ENCODE measurements at regions not wholly inside any gene's neighbourhood (a gene's known extent, or its start where the extent isn't known, plus 50 kb on each side); places are given as distances from the start of the nearest gene placed in this dataset.

- no peaks in the 10 kb centered on the region for H3K36me3 ChIP-seq (ENCODE audit: control insufficient read depth, insufficient read depth, low read length)
- peaks cover 8% of the 10 kb centered on the region for H3K9me3 Mint-ChIP-seq (ENCODE audit: unreplicated experiment)
- POLR2A ChIA-PET: no interaction called here
These were observed 133.1 kb upstream of the PPP2R2D start for GRCh38 chr10:131767716-131768115.

GRCh38 chr10:131769571-131770410 is 131.0 kb upstream of the PPP2R2D start:
- no peaks in the 10 kb centered on the region for H3K36me3 Mint-ChIP-seq (ENCODE audit: insufficient read depth, unreplicated experiment)
- DNase-seq: no peak
- H3K27me3 Mint-ChIP-seq (ENCODE audit: insufficient read depth, unreplicated experiment): no peaks in the 10 kb centered on the region
- BruUV-seq (replicated peaks): no TSS peak
- Histone ChIP-seq H3K4me1 (no peaks in the 10 kb centered on the region), H3K9me3 (no peaks in the 10 kb centered on the region), H3K4me3 (ENCODE audit: low read depth, low read length) (no peak overlapping the region), H3K27me3 (replicated peaks; ENCODE audit: control insufficient read depth, insufficient read depth, low read length) (no peaks in the 10 kb centered on the region), H3K36me3 (ENCODE audit: control insufficient read depth, insufficient read depth, low read length) (no peaks in the 10 kb centered on the region)
- ChIA-PET POLR2A (no interaction called here), CTCF (no interaction called here)
- H3K9me3 Mint-ChIP-seq (ENCODE audit: unreplicated experiment): no peaks in the 10 kb centered on the region
- no peaks in the 10 kb centered on the region for H3K4me1 Mint-ChIP-seq (ENCODE audit: low read depth, unreplicated experiment)
- H3K27ac Mint-ChIP-seq (ENCODE audit: unreplicated experiment): no peak overlapping the region
- TF ChIP-seq, protein P1, sequence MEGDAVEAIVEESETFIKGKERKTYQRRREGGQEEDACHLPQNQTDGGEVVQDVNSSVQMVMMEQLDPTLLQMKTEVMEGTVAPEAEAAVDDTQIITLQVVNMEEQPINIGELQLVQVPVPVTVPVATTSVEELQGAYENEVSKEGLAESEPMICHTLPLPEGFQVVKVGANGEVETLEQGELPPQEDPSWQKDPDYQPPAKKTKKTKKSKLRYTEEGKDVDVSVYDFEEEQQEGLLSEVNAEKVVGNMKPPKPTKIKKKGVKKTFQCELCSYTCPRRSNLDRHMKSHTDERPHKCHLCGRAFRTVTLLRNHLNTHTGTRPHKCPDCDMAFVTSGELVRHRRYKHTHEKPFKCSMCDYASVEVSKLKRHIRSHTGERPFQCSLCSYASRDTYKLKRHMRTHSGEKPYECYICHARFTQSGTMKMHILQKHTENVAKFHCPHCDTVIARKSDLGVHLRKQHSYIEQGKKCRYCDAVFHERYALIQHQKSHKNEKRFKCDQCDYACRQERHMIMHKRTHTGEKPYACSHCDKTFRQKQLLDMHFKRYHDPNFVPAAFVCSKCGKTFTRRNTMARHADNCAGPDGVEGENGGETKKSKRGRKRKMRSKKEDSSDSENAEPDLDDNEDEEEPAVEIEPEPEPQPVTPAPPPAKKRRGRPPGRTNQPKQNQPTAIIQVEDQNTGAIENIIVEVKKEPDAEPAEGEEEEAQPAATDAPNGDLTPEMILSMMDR (IDR thresholded peaks at IDR 0.05; ENCODE audit: insufficient read depth in 1 of 2, low read depth in 1 of 2, low read length in 1 of 2, severe bottlenecking in 1 of 2, unreplicated experiment in 1 of 2): no peak
- intact Hi-C loops (cut with micrococcal nuclease; ENCODE audit: unreplicated experiment): no loop called here
- no peak overlapping the region for H3K4me3 Mint-ChIP-seq (ENCODE audit: unreplicated experiment)

More at GRCh38 chr10:131767716-131768115, 133.1 kb upstream of the PPP2R2D start:
- H3K27me3 Mint-ChIP-seq (ENCODE audit: insufficient read depth, unreplicated experiment): peaks cover 6% of the 10 kb centered on the region
- no TSS peak for BruUV-seq (replicated peaks)
- Histone ChIP-seq H3K4me3 (ENCODE audit: low read depth, low read length) (no peak overlapping the region), H3K9me3 (no peaks in the 10 kb centered on the region), H3K4me1 (no peaks in the 10 kb centered on the region), H3K27me3 (replicated peaks; ENCODE audit: control insufficient read depth, insufficient read depth, low read length) (no peaks in the 10 kb centered on the region)
- CTCF ChIA-PET: no interaction called here
- no peaks in the 10 kb centered on the region for H3K4me1 Mint-ChIP-seq (ENCODE audit: low read depth, unreplicated experiment)
- no peaks in the 10 kb centered on the region for H3K36me3 Mint-ChIP-seq (ENCODE audit: insufficient read depth, unreplicated experiment)
- TF ChIP-seq, protein P1 (IDR thresholded peaks at IDR 0.05; ENCODE audit: insufficient read depth in 1 of 2, low read depth in 1 of 2, low read length in 1 of 2, severe bottlenecking in 1 of 2, unreplicated experiment in 1 of 2): no peak
- no peak overlapping the region for H3K27ac Mint-ChIP-seq (ENCODE audit: unreplicated experiment)
- H3K4me3 Mint-ChIP-seq (ENCODE audit: unreplicated experiment): no peak overlapping the region
- intact Hi-C loops (cut with micrococcal nuclease; ENCODE audit: unreplicated experiment): no loop called here
- DNase-seq: no peak

DNA sequence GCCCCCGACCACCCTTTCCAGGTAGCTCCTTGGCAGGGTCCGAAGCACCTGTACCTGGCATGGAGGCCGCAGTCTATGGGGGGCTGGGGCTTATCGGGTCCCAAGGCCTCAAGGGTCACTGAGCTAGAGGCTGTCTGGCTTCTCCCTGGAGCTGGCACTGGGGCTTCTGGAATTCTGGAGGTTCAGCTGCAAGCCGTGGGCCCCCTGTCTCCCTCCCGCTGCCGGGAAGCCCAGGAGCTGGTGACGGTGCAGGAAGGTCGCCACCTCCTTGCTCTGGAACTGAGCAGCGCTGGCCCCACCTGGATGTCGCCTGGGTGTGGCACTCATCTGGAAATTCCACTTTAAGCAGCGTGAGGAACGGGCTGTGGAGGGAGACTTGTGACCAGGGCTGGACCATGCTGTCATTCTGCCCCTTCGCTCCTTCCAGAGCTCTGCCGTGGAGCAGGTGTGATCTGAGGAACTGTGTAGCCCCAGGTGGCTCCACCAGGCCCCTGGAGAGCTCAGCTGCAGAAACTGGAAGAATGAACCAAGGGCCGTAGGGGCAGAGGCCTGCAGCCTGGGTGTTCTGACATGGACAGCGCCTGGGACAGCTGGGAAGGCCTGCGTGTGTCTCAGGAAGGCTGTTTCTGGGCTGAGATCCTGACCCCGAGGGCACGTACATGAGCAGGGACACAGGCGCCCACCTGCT is 129.7 kb upstream of the PPP2R2D start:
- Histone ChIP-seq H3K9me3 (no peaks in the 10 kb centered on the region), H3K36me3 (ENCODE audit: control insufficient read depth, insufficient read depth, low read length) (no peaks in the 10 kb centered on the region), H3K4me3 (ENCODE audit: low read depth, low read length) (no peak overlapping the region), H3K4me1 (no peaks in the 10 kb centered on the region), H3K27me3 (replicated peaks; ENCODE audit: control insufficient read depth, insufficient read depth, low read length) (no peaks in the 10 kb centered on the region)
- POLR2A ChIA-PET: no interaction called here
- Mint-ChIP-seq H3K36me3 (ENCODE audit: insufficient read depth, unreplicated experiment) (no peaks in the 10 kb centered on the region), H3K9me3 (ENCODE audit: unreplicated experiment) (peaks cover under 1% of the 10 kb centered on the region), H3K4me3 (ENCODE audit: unreplicated experiment) (no peak overlapping the region), H3K27ac (ENCODE audit: unreplicated experiment) (no peak overlapping the region), H3K4me1 (ENCODE audit: low read depth, unreplicated experiment) (no peaks in the 10 kb centered on the region), H3K27me3 (ENCODE audit: insufficient read depth, unreplicated experiment) (no peaks in the 10 kb centered on the region)
- DNase-seq: no peak
- TF ChIP-seq, protein P1 (IDR thresholded peaks at IDR 0.05; ENCODE audit: insufficient read depth in 1 of 2, low read depth in 1 of 2, low read length in 1 of 2, severe bottlenecking in 1 of 2, unreplicated experiment in 1 of 2): no peak
- CTCF ChIA-PET: no interaction called here
- intact Hi-C loops (cut with micrococcal nuclease; ENCODE audit: unreplicated experiment): no loop called here
- BruUV-seq (replicated peaks): no TSS peak

Measured in Caco-2 (cell line).